EH (cell line): ENCODE measurements at regions not wholly inside any gene's neighbourhood (a gene's known extent, or its start where the extent isn't known, plus 50 kb on each side); places are given as distances from the start of the nearest gene placed in this dataset.
A peak's percentile ranks its signal among the peaks of the same experiment; 100 is the strongest.

ENCODE experiments used
- DNase-seq: peaks from one replicate; pipeline ENCODE4 v3.0.0-alpha.2; 2015; ENCODE audit warnings: low read depth

GRCh38 chr2:136062066-136062837, 55.7 kb downstream of the CXCR4 start:
- no peak for DNase-seq

- DNase-seq = peak; percentile 2
Measured at GRCh38 chr2:136060416-136060815, 57.5 kb downstream of the CXCR4 start.

- no peak for DNase-seq
Measured at GRCh38 chr2:136059036-136059472, 58.9 kb downstream of the CXCR4 start.

GRCh38 chr2:136058262-136058661, 59.7 kb downstream of the CXCR4 start:
- no peak for DNase-seq

- DNase-seq = no peak
Measured at GRCh38 chr2:136057802-136058140, 60.2 kb downstream of the CXCR4 start.

GRCh38 chr2:136057023-136057801, 60.7 kb downstream of the CXCR4 start:
- no peak for DNase-seq

GRCh38 chr2:136055929-136056688, 61.8 kb downstream of the CXCR4 start:
- no peak for DNase-seq

GRCh38 chr2:136054856-136055255, 63.1 kb downstream of the CXCR4 start:
- DNase-seq = no peak

GRCh38 chr2:136052369-136053362, 65.3 kb downstream of the CXCR4 start:
- DNase-seq = no peak

GRCh38 chr2:136051725-136052048, 66.3 kb upstream of the DARS1 start:
- no peak for DNase-seq

GRCh38 chr2:136051001-136051724, 65.7 kb upstream of the DARS1 start:
- DNase-seq = no peak

GRCh38 chr2:136049991-136050920, 64.8 kb upstream of the DARS1 start:
- DNase-seq = no peak

- no peak for DNase-seq
Measured at GRCh38 chr2:136049011-136049742, 63.8 kb upstream of the DARS1 start.

- no peak for DNase-seq
Measured at GRCh38 chr2:136045835-136046570, 60.6 kb upstream of the DARS1 start.

- no peak for DNase-seq
Measured at GRCh38 chr2:136045344-136045743, 59.9 kb upstream of the DARS1 start.
